ENCODE measurements at regions not wholly inside any gene's neighbourhood (a gene's known extent, or its start where the extent isn't known, plus 50 kb on each side); places are given as distances from the start of the nearest gene placed in this dataset.
A peak's percentile ranks its signal among the peaks of the same experiment; 100 is the strongest.
"Not testable (repeated sequence)": the region's sequence is repeated elsewhere in the genome, so short reads cannot be mapped to it uniquely, and the experiment has no call there.

DNA sequence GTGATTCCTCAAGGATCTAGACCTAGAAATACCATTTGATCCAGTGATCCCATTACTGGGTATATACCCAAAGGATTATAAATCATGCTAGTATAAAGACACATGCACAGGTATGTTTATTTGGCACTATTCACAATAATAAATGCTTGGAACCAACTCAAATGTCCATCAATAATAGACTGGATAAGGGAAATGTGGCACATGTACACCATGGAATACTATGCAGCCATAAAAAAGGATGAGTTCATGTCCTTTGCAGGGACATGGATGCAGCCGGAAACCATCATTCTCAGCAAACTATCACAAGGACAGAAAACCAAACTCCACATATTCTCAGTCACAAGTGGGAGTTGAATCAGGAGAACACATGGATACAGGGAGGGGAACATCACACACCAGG, 183.8 kb upstream of the ETV3 start:
- H3K4me1 ChIP-seq (ENCODE audit: control insufficient read depth, insufficient read depth, low read length); H3K27me3 ChIP-seq (replicated peaks; ENCODE audit: control insufficient read depth, insufficient read depth, low read length); H3K36me3 ChIP-seq (ENCODE audit: control insufficient read depth, insufficient read depth, low read length, severe bottlenecking); DNase-seq (ENCODE audit: low read depth); H3K4me3 ChIP-seq (ENCODE audit: low read length); H3K9ac ChIP-seq (ENCODE audit: low read length): not testable (repeated sequence)
- peaks cover 19% of the 10 kb centered on the region for H3K9me3 ChIP-seq (ENCODE audit: control insufficient read depth, low read length)

DNA sequence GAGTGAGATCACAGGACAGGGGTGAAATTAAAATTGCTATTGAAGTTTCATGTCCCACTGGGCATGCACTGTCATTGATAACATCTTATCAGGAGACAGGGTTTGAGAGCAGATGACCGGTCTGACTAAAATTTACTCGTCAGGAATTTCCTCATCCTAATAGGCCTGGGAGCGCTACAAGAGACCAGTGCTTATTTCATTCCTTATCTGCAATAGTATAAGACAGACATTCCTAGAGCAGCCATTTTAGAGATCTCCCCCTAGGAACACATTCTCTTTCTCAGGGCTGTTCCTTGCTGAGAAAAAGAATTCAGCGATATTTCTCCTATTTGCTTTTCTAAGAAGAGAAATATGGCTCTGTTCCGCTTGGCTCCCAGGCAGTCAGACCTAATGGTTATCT, 181.4 kb upstream of the ETV3 start:
- Histone ChIP-seq H3K9ac (ENCODE audit: low read length) (no peak overlapping the region), H3K27me3 (replicated peaks; ENCODE audit: control insufficient read depth, insufficient read depth, low read length) (no peaks in the 10 kb centered on the region), H3K9me3 (ENCODE audit: control insufficient read depth, low read length) (peaks cover 28% of the 10 kb centered on the region), H3K36me3 (ENCODE audit: control insufficient read depth, insufficient read depth, low read length, severe bottlenecking) (no peaks in the 10 kb centered on the region), H3K4me1 (ENCODE audit: control insufficient read depth, insufficient read depth, low read length) (no peaks in the 10 kb centered on the region), H3K4me3 (ENCODE audit: low read length) (no peak overlapping the region)
- no peak for DNase-seq (ENCODE audit: low read depth)

DNA sequence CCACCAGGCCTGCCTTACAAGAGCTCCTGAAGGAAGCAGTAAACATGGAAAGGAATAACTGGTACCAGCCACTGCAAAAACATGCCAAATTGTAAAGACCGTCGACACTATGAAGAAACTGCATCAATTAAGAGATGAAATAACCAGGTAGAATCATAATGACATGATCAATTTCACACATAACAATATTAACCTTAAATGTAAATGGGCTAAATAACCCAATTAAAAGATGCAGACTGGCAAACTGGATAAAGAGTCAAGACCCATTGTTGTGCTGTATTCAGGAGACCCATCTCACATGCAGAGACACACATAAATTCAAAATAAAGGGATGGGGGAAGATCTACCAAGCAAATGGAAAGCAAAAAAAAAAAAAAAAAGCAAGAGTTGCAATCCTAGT, 179.0 kb upstream of the ETV3 start:
- H3K9ac ChIP-seq (ENCODE audit: low read length); H3K4me3 ChIP-seq (ENCODE audit: low read length); H3K27me3 ChIP-seq (replicated peaks; ENCODE audit: control insufficient read depth, insufficient read depth, low read length); H3K36me3 ChIP-seq (ENCODE audit: control insufficient read depth, insufficient read depth, low read length, severe bottlenecking); DNase-seq (ENCODE audit: low read depth); H3K4me1 ChIP-seq (ENCODE audit: control insufficient read depth, insufficient read depth, low read length): not testable (repeated sequence)
- peaks cover 28% of the 10 kb centered on the region for H3K9me3 ChIP-seq (ENCODE audit: control insufficient read depth, low read length)

DNA sequence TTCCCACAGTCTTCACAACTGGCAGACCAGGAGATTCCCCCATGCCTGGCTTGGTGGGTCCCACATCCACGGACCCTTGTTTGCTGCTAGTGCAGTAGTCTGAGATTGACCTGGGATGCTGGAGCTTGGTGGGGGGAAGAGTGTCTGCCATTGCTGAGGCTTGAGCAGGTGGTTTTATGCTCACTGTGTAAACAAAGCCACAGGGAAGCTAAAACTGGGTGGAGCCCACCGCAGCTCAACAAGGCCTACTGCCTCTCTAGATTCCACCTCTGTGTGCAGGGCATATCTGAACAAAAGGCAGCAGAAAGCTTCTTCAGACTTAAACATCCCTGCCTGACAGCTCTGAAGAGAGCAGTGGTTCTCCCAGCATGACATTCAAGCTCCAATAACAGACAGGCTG, 177.3 kb upstream of the ETV3 start:
- Histone ChIP-seq H3K4me1 (ENCODE audit: control insufficient read depth, insufficient read depth, low read length) (peaks cover 3% of the 10 kb centered on the region), H3K27me3 (replicated peaks; ENCODE audit: control insufficient read depth, insufficient read depth, low read length) (no peaks in the 10 kb centered on the region), H3K9me3 (ENCODE audit: control insufficient read depth, low read length) (peaks cover 24% of the 10 kb centered on the region), H3K9ac (ENCODE audit: low read length) (no peak overlapping the region), H3K4me3 (ENCODE audit: low read length) (no peak overlapping the region), H3K36me3 (ENCODE audit: control insufficient read depth, insufficient read depth, low read length, severe bottlenecking) (no peaks in the 10 kb centered on the region)
- DNase-seq (ENCODE audit: low read depth) = no peak

DNA sequence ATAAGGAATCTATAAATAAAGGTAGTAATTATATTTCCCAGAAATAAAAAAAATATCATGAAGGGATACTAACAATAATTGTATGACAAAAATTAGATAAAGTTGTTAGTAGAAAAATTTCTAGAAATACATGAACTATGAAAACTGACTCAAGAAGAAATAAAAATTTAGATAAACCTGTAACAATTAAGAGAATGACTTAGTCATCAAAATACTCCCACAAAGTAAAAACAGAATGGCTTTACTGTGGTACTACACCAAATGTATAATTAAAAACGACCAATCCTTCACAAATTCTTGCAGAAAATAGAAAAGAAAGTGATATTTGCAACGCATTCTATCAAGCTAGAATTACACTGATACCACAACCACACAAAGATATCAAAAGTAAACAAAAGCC, 176.2 kb upstream of the ETV3 start:
- Histone ChIP-seq H3K9ac (ENCODE audit: low read length) (no peak overlapping the region), H3K27me3 (replicated peaks; ENCODE audit: control insufficient read depth, insufficient read depth, low read length) (no peaks in the 10 kb centered on the region), H3K4me1 (ENCODE audit: control insufficient read depth, insufficient read depth, low read length) (peaks cover 3% of the 10 kb centered on the region), H3K9me3 (ENCODE audit: control insufficient read depth, low read length) (peaks cover 24% of the 10 kb centered on the region), H3K4me3 (ENCODE audit: low read length) (no peak overlapping the region), H3K36me3 (ENCODE audit: control insufficient read depth, insufficient read depth, low read length, severe bottlenecking) (no peaks in the 10 kb centered on the region)
- no peak for DNase-seq (ENCODE audit: low read depth)

DNA sequence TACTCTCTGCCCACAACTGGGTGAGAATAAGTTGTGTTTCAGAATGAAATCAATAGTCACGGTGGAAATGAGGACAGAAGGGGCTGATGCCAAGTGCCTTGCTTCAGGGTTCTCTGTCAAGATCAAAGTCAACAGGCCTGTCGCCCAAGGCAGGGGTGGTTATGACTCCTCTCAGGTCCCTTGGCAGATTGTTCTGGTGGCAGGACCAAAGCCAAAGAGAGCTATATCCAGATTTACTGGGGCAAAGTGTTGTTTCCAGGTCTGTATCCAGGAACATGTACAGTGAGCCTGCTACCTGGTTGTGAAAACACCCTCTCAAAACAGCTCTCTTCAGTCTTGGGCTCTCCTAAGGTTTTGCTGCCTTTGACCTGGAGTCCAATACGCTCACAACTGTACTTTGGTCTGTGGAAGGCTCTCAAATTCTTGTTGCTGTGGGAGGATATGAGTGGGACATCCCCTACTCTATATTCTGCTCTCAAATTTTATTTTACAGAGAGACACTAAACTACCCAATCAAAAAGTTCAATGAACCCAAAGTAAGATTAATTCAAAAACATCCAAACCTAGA, 175.1 kb upstream of the ETV3 start:
- H3K9ac ChIP-seq (ENCODE audit: low read length) = no peak overlapping the region
- H3K9me3 ChIP-seq (ENCODE audit: control insufficient read depth, low read length) = peaks cover 18% of the 10 kb centered on the region
- H3K4me3 ChIP-seq (ENCODE audit: low read length) = no peak overlapping the region
- no peaks in the 10 kb centered on the region for H3K36me3 ChIP-seq (ENCODE audit: control insufficient read depth, insufficient read depth, low read length, severe bottlenecking)
- peaks cover 3% of the 10 kb centered on the region for H3K4me1 ChIP-seq (ENCODE audit: control insufficient read depth, insufficient read depth, low read length)
- no peak for DNase-seq (ENCODE audit: low read depth)
- no peaks in the 10 kb centered on the region for H3K27me3 ChIP-seq (replicated peaks; ENCODE audit: control insufficient read depth, insufficient read depth, low read length)

DNA sequence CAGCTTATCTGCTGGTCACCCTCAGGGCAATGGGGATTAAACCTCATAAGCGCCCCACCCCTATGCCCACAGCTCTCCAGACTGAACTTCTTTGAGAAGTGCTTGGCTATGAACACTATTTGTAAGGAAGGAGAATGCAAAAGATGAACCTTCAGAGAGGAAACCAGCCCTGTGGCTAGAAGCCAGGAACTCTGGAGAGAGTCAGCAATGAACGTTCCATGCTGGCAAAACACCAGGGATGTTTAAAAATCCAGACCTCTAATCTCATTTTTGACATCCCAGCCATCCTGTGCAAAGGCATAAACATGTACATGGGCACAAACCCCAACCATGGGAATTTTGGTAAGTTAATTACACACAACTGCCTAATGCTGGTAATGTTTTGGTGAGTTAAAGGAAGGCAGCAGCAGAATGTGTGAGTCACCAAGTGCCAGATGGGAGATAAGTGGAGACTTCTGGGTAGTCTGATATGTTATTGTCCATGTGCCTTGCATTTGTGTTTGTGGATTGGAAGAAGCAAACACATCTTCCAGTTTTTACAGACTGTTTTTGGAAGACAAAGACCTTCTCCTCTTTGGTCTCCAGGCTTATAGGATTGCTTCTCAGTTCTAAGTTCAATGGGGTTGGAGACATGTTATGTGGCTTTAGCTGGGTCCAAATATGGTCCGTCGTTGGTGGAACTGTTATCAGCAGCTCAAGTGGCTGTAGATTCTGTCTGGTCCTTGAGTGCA, 174.1 kb upstream of the ETV3 start:
- Histone ChIP-seq H3K9me3 (ENCODE audit: control insufficient read depth, low read length) (peaks cover 11% of the 10 kb centered on the region), H3K27me3 (replicated peaks; ENCODE audit: control insufficient read depth, insufficient read depth, low read length) (no peaks in the 10 kb centered on the region), H3K36me3 (ENCODE audit: control insufficient read depth, insufficient read depth, low read length, severe bottlenecking) (no peaks in the 10 kb centered on the region), H3K9ac (ENCODE audit: low read length) (no peak overlapping the region), H3K4me1 (ENCODE audit: control insufficient read depth, insufficient read depth, low read length) (peaks cover 3% of the 10 kb centered on the region), H3K4me3 (ENCODE audit: low read length) (no peak overlapping the region)
- peak; percentile 6 for DNase-seq (ENCODE audit: low read depth)

DNA sequence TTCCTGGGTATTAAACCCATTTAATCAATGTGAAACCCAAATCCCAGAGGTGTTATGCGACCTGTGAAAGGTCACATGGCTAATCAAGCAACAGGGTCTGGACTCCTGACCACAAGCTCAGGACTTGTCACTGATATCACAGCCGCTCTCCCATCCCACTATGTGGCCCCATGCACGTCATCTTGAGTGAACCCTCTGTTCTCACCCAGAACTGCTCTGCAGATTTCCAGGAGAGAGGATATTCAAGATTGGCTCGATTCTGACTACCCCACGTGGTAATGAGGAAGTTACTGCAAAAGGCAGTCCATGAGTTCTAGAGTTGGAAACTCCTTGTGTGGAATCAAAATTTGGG, 173.5 kb upstream of the ETV3 start:
- no peaks in the 10 kb centered on the region for H3K36me3 ChIP-seq (ENCODE audit: control insufficient read depth, insufficient read depth, low read length, severe bottlenecking)
- H3K4me3 ChIP-seq (ENCODE audit: low read length) = no peak overlapping the region
- H3K9me3 ChIP-seq (ENCODE audit: control insufficient read depth, low read length) = peaks cover 6% of the 10 kb centered on the region
- H3K27me3 ChIP-seq (replicated peaks; ENCODE audit: control insufficient read depth, insufficient read depth, low read length) = no peaks in the 10 kb centered on the region
- no peak overlapping the region for H3K9ac ChIP-seq (ENCODE audit: low read length)
- H3K4me1 ChIP-seq (ENCODE audit: control insufficient read depth, insufficient read depth, low read length) = peaks cover 3% of the 10 kb centered on the region
- DNase-seq (ENCODE audit: low read depth) = no peak

DNA sequence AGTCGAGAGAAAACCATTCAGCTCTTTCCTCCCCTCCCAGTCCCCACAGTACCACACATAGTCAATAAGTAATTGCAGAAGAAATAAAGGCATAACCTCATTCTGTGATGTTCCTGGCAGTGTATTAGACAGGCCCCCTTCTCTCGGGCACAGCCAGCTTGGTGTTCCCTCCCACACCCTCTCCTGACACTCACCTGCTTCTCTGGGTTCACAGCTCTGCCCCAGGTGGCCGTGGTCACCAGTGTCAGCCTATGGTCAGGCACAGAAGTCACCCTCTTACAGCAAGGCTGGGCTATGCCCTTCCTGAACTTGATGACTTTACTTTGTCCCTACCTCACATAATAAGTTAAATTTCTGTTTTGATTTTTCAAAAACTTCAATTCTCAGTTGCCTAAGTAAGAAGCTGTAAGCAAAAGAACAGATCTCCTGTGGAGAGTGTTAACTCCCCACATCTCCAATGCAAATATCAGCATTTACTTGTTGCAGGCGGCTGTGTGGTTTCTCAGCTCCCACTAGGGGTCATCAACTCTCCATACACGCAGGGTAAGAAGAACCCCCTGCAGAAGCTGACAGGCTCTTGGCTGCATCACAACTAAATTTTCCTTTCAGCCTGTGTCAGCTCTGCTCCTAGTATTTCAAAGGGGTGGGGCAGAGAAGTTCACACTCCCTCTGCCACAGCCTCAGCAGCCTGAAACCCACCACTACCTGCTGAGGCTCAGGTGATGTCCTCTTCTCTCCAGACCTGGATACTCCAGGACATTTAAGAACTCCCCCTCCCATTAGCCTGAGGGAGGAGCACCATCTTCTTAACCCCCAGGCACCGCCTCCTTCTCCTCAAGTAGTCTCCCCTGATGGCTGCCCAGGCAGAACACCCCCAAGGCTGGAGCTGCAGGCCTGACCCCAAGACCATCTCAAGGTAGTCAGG, 172.9 kb upstream of the ETV3 start:
- not testable (repeated sequence) for H3K9me3 ChIP-seq (ENCODE audit: control insufficient read depth, low read length); H3K4me3 ChIP-seq (ENCODE audit: low read length); H3K9ac ChIP-seq (ENCODE audit: low read length); H3K4me1 ChIP-seq (ENCODE audit: control insufficient read depth, insufficient read depth, low read length); H3K27me3 ChIP-seq (replicated peaks; ENCODE audit: control insufficient read depth, insufficient read depth, low read length); H3K36me3 ChIP-seq (ENCODE audit: control insufficient read depth, insufficient read depth, low read length, severe bottlenecking)
- DNase-seq (ENCODE audit: low read depth) = peak; percentile 13

DNA sequence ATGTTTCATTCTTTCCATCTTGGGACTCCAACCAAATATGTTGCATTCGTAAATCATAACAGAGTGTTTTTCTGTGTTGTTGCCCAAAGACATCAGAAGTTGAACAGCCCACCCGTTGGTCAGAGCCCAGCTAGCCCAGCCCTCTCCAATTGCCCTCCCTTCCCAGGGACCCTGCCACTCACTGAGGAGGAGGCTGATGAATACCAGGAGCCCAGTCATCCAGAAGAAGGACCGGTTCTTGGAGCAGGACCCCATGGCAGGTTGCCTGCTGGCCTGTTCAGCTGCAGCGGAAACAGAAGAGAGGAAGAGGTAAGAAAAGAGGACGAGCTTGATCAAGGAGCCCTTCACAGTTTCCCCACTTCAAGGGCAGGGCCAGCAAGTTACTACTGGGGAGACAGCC, 172.2 kb upstream of the ETV3 start:
- Histone ChIP-seq H3K27me3 (replicated peaks; ENCODE audit: control insufficient read depth, insufficient read depth, low read length) (no peaks in the 10 kb centered on the region), H3K9me3 (ENCODE audit: control insufficient read depth, low read length) (no peaks in the 10 kb centered on the region)
- no peak for DNase-seq (ENCODE audit: low read depth)

DNA sequence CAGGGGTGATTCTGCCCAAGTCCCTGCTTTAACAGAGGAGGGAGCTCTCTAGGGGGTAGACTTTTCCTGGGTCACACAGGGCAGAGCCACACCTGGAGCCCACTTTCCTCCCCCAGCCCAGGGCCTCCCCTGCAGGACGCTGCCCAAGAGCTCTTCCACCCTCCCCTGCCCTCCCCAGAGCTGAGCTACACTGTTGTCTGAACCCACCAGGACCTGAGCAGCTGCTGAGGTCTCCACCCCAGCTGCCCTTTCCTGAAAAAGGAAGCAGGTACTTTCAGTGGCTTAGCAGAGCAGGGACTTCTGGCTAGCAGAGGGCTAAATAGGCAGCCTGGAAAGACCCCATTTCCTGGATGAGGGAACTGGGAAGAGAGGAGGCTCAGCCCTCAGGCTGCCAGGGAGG, 169.3 kb upstream of the ETV3 start:
- Histone ChIP-seq H3K36me3 (ENCODE audit: control insufficient read depth, insufficient read depth, low read length, severe bottlenecking) (no peaks in the 10 kb centered on the region), H3K4me1 (ENCODE audit: control insufficient read depth, insufficient read depth, low read length) (peaks cover 3% of the 10 kb centered on the region), H3K4me3 (ENCODE audit: low read length) (no peak overlapping the region), H3K9ac (ENCODE audit: low read length) (no peak overlapping the region), H3K27me3 (replicated peaks; ENCODE audit: control insufficient read depth, insufficient read depth, low read length) (no peaks in the 10 kb centered on the region), H3K9me3 (ENCODE audit: control insufficient read depth, low read length) (no peaks in the 10 kb centered on the region)
- DNase-seq (ENCODE audit: low read depth) = no peak

More for the DNA sequence above, 172.2 kb upstream of the ETV3 start:
- H3K4me3 ChIP-seq (ENCODE audit: low read length) = no peak overlapping the region
- H3K36me3 ChIP-seq (ENCODE audit: control insufficient read depth, insufficient read depth, low read length, severe bottlenecking) = no peaks in the 10 kb centered on the region
- peaks cover 3% of the 10 kb centered on the region for H3K4me1 ChIP-seq (ENCODE audit: control insufficient read depth, insufficient read depth, low read length)
- no peak overlapping the region for H3K9ac ChIP-seq (ENCODE audit: low read length)
